HEK293 (cell line): ENCODE measurements at regions not wholly inside any gene's neighbourhood (a gene's known extent, or its start where the extent isn't known, plus 50 kb on each side); places are given as distances from the start of the nearest gene placed in this dataset.

Experiments
- CTCF ChIA-PET: fragments of 350-600 bp; formaldehyde crosslinking; extraction: SDS; loops from one replicate; lab custom pipeline; 2021; ENCODE audit warnings: antibody characterized with exemption; lab: Yijun Ruan, JAX
- POLR2A ChIA-PET: fragments of 300-600 bp; formaldehyde crosslinking; extraction: SDS; loops from one replicate; lab custom pipeline; 2020; ENCODE audit warnings: antibody characterized with exemption, inconsistent platforms; lab: Yijun Ruan, JAX
- H3K27ac ChIP-seq: fragments of 200-500 bp; sonication (Bioruptor generic); 2 replicates; pipeline ENCODE4 v1.5.1; 2014; ENCODE audit warnings: low read depth, low read length, control low read depth, inconsistent platforms; ENCODE audit errors: extremely low read depth
- H3K36me3 ChIP-seq, 2 experiments: fragments of 200-500 bp in 1 of 2; sonication (Bioruptor generic) in 1 of 2; 1 replicate in 1 of 2; 2 replicates in 1 of 2; pipeline ENCODE4 v1.5.1; 2014 to 2017; ENCODE audit warnings: inconsistent platforms in 2 of 2, low read length in 2 of 2; ENCODE audit not compliant: control insufficient read depth in 2 of 2, insufficient read depth in 1 of 2
- H3K4me1 ChIP-seq: fragments of 200-500 bp; sonication (Bioruptor generic); 2 replicates; pipeline ENCODE4 v1.5.1; 2014; ENCODE audit warnings: mild to moderate bottlenecking, low read length, inconsistent platforms; ENCODE audit not compliant: control insufficient read depth, insufficient read depth
- H3K4me3 ChIP-seq: 2 replicates; pipeline ENCODE4 v1.5.1; 2011; ENCODE audit warnings: low read depth, mild to moderate bottlenecking, control low read depth, low read length, moderate library complexity
- H3K9me3 ChIP-seq: fragments of 200-500 bp; sonication (Bioruptor generic); 2 replicates; pipeline ENCODE4 v1.5.1; 2014; ENCODE audit warnings: low read depth, low read length, inconsistent platforms; ENCODE audit not compliant: control insufficient read depth, insufficient read depth
- BCL11B ChIP-seq: fragments of 450-650 bp; formaldehyde crosslinking; IDR thresholded peaks from 2 replicates; pipeline ENCODE4 v1.5.1; 2016; ENCODE audit warnings: low read depth, missing biosample characterization, missing genetic modification characterization
- EGR2 ChIP-seq: fragments of 450-650 bp; formaldehyde crosslinking; IDR thresholded peaks from 2 replicates; pipeline ENCODE4 v1.5.1; 2016; ENCODE audit warnings: low read depth, missing biosample characterization, missing genetic modification characterization
- GLI2 ChIP-seq: fragments of 450-650 bp; formaldehyde crosslinking; IDR thresholded peaks from 2 replicates; pipeline ENCODE4; 2017; ENCODE audit warnings: missing biosample characterization, missing genetic modification characterization, low read depth, borderline replicate concordance
- KLF17 ChIP-seq: fragments of 450-650 bp; formaldehyde crosslinking; IDR thresholded peaks from 2 replicates; pipeline ENCODE4 v1.5.1; 2016; ENCODE audit warnings: missing biosample characterization, missing genetic modification characterization
- KLF8 ChIP-seq: fragments of 450-650 bp; formaldehyde crosslinking; IDR thresholded peaks from 2 replicates; pipeline ENCODE4 v1.5.1; 2016; ENCODE audit warnings: missing biosample characterization, missing genetic modification characterization
- KLF9 ChIP-seq: fragments of 450-650 bp; formaldehyde crosslinking; IDR thresholded peaks from 2 replicates; pipeline ENCODE4 v1.5.1; 2016; ENCODE audit warnings: missing biosample characterization, missing genetic modification characterization, low read depth
- ZBTB48 ChIP-seq: fragments of 450-650 bp; formaldehyde crosslinking; IDR thresholded peaks from 2 replicates; pipeline ENCODE4 v1.5.1; 2016; ENCODE audit warnings: missing biosample characterization, missing genetic modification characterization
- ZFHX2 ChIP-seq: fragments of 450-650 bp; formaldehyde crosslinking; conservative IDR thresholded peaks from 2 replicates; pipeline ENCODE4 v1.5.1; 2016; ENCODE audit warnings: missing biosample characterization, missing genetic modification characterization
- ZNF10 ChIP-seq: fragments of 450-650 bp; formaldehyde crosslinking; IDR thresholded peaks from 2 replicates; pipeline ENCODE4 v1.5.1; 2017; ENCODE audit warnings: missing biosample characterization, missing genetic modification characterization
- ZNF121 ChIP-seq: fragments of 450-650 bp; formaldehyde crosslinking; IDR thresholded peaks from 2 replicates; pipeline ENCODE4 v1.5.1; 2016; ENCODE audit warnings: missing biosample characterization, missing genetic modification characterization
- ZNF169 ChIP-seq: fragments of 450-650 bp; formaldehyde crosslinking; IDR thresholded peaks from 2 replicates; pipeline ENCODE4 v1.5.1; 2016; ENCODE audit warnings: missing biosample characterization, missing genetic modification characterization
- ZNF175 ChIP-seq: fragments of 450-650 bp; formaldehyde crosslinking; IDR thresholded peaks from 2 replicates; pipeline ENCODE4 v1.5.1; 2016; ENCODE audit warnings: missing biosample characterization, missing genetic modification characterization
- ZNF184 ChIP-seq: fragments of 450-650 bp; IDR thresholded peaks from 2 replicates; pipeline ENCODE4 v1.5.1; 2018; ENCODE audit warnings: missing biosample characterization, mild to moderate bottlenecking, missing genetic modification characterization
- ZNF248 ChIP-seq: fragments of 450-650 bp; formaldehyde crosslinking; IDR thresholded peaks from 2 replicates; pipeline ENCODE4 v1.5.1; 2017; ENCODE audit warnings: missing biosample characterization, missing genetic modification characterization
- ZNF324 ChIP-seq: fragments of 450-650 bp; formaldehyde crosslinking; IDR thresholded peaks from 2 replicates; pipeline ENCODE4 v1.5.1; 2016; ENCODE audit warnings: missing biosample characterization, missing genetic modification characterization
- ZNF391 ChIP-seq: fragments of 450-650 bp; formaldehyde crosslinking; IDR thresholded peaks from 2 replicates; pipeline ENCODE4 v1.5.1; 2016; ENCODE audit warnings: low read depth, missing biosample characterization, missing genetic modification characterization, borderline replicate concordance
- ZNF561 ChIP-seq: fragments of 450-650 bp; IDR thresholded peaks from 2 replicates; pipeline ENCODE4 v1.5.1; 2018; ENCODE audit warnings: missing biosample characterization, missing genetic modification characterization, borderline replicate concordance
- ZNF571 ChIP-seq: fragments of 450-650 bp; formaldehyde crosslinking; IDR thresholded peaks from 2 replicates; pipeline ENCODE4 v1.5.0; 2017; ENCODE audit warnings: missing biosample characterization, missing genetic modification characterization
- ZNF660 ChIP-seq: fragments of 450-650 bp; IDR thresholded peaks from 2 replicates; pipeline ENCODE4 v1.5.1; 2018; ENCODE audit warnings: missing biosample characterization, mild to moderate bottlenecking, missing genetic modification characterization
- ZSCAN18 ChIP-seq: fragments of 450-650 bp; formaldehyde crosslinking; IDR thresholded peaks from 2 replicates; pipeline ENCODE4 v1.5.1; 2016; ENCODE audit warnings: missing biosample characterization, missing genetic modification characterization
- TF ChIP-seq, protein P1 (sequence below): fragments of 450-650 bp; formaldehyde crosslinking; IDR thresholded peaks from 2 replicates; pipeline ENCODE4 v1.5.1; 2016; ENCODE audit warnings: missing biosample characterization, missing genetic modification characterization
- TF ChIP-seq, protein P2 (sequence below): fragments of 450-650 bp; formaldehyde crosslinking; IDR thresholded peaks from 2 replicates; pipeline ENCODE4; 2016; ENCODE audit warnings: missing biosample characterization, missing genetic modification characterization
- TF ChIP-seq, protein P3 (sequence below): fragments of 450-650 bp; formaldehyde crosslinking; IDR thresholded peaks from 2 replicates; pipeline ENCODE4 v1.5.1; 2016; ENCODE audit warnings: missing biosample characterization, missing genetic modification characterization
- TF ChIP-seq, protein P4 (sequence below): fragments of 450-650 bp; formaldehyde crosslinking; IDR thresholded peaks from 2 replicates; pipeline ENCODE4 v1.5.1; 2016; ENCODE audit warnings: missing biosample characterization, missing genetic modification characterization, low read depth
- TF ChIP-seq, protein P5 (sequence below): fragments of 450-650 bp; formaldehyde crosslinking; IDR thresholded peaks from 2 replicates; pipeline ENCODE4 v1.5.1; 2016; ENCODE audit warnings: missing biosample characterization, missing genetic modification characterization

GRCh38 chr17:72299100-72299499 is 178.3 kb downstream of the SOX9 start:
- Histone ChIP-seq H3K4me3 (no peak overlapping the region), H3K36me3 (no peaks in the 10 kb centered on the region), H3K9me3 (no peaks in the 10 kb centered on the region), H3K27ac (no peak overlapping the region), H3K4me1 (no peaks in the 10 kb centered on the region)
- TF ChIP-seq ZBTB48 (tag by site-specific recombination) (no peak), KLF8 (tag by site-specific recombination) (no peak), ZNF121 (tag by site-specific recombination) (no peak), BCL11B (tag by site-specific recombination) (no peak), EGR2 (no peak), GLI2 (tag by site-specific recombination) (no peak), ZNF169 (tag by site-specific recombination) (no peak), ZNF391 (no peak), ZNF184 (tag by site-specific recombination) (no peak), KLF17 (tag by site-specific recombination) (no peak), ZNF248 (no peak), ZNF660 (tag by site-specific recombination) (no peak), ZNF571 (tag by site-specific recombination) (no peak), ZNF561 (tag by site-specific recombination) (no peak), KLF9 (tag by site-specific recombination) (no peak), ZFHX2 (no peak), ZNF324 (tag by site-specific recombination) (no peak)
- TF ChIP-seq, protein P1, sequence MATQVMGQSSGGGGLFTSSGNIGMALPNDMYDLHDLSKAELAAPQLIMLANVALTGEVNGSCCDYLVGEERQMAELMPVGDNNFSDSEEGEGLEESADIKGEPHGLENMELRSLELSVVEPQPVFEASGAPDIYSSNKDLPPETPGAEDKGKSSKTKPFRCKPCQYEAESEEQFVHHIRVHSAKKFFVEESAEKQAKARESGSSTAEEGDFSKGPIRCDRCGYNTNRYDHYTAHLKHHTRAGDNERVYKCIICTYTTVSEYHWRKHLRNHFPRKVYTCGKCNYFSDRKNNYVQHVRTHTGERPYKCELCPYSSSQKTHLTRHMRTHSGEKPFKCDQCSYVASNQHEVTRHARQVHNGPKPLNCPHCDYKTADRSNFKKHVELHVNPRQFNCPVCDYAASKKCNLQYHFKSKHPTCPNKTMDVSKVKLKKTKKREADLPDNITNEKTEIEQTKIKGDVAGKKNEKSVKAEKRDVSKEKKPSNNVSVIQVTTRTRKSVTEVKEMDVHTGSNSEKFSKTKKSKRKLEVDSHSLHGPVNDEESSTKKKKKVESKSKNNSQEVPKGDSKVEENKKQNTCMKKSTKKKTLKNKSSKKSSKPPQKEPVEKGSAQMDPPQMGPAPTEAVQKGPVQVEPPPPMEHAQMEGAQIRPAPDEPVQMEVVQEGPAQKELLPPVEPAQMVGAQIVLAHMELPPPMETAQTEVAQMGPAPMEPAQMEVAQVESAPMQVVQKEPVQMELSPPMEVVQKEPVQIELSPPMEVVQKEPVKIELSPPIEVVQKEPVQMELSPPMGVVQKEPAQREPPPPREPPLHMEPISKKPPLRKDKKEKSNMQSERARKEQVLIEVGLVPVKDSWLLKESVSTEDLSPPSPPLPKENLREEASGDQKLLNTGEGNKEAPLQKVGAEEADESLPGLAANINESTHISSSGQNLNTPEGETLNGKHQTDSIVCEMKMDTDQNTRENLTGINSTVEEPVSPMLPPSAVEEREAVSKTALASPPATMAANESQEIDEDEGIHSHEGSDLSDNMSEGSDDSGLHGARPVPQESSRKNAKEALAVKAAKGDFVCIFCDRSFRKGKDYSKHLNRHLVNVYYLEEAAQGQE (tag by site-specific recombination): no peak
- TF ChIP-seq, protein P2, sequence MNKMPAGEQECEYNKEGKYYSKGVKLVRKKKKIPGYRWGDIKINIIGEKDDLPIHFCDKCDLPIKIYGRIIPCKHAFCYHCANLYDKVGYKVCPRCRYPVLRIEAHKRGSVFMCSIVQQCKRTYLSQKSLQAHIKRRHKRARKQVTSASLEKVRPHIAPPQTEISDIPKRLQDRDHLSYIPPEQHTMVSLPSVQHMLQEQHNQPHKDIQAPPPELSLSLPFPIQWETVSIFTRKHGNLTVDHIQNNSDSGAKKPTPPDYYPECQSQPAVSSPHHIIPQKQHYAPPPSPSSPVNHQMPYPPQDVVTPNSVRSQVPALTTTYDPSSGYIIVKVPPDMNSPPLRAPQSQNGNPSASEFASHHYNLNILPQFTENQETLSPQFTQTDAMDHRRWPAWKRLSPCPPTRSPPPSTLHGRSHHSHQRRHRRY: no peak
- TF ChIP-seq, protein P3, sequence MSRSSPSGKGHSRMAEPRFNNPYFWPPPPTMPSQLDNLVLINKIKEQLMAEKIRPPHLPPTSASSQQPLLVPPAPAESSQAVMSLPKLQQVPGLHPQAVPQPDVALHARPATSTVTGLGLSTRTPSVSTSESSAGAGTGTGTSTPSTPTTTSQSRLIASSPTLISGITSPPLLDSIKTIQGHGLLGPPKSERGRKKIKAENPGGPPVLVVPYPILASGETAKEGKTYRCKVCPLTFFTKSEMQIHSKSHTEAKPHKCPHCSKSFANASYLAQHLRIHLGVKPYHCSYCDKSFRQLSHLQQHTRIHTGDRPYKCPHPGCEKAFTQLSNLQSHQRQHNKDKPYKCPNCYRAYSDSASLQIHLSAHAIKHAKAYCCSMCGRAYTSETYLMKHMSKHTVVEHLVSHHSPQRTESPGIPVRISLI: no peak
- CTCF ChIA-PET: no interaction called here
- POLR2A ChIA-PET: no interaction called here

- Histone ChIP-seq H3K9me3 (no peaks in the 10 kb centered on the region), H3K4me1 (no peaks in the 10 kb centered on the region), H3K36me3 (no peaks in the 10 kb centered on the region), H3K4me3 (no peak overlapping the region), H3K27ac (no peak overlapping the region)
- POLR2A ChIA-PET: no interaction called here
- CTCF ChIA-PET: no interaction called here
- no peak for TF ChIP-seq ZNF10 (tag by site-specific recombination)
- no peak for TF ChIP-seq ZNF175 (tag by site-specific recombination)
- TF ChIP-seq ZNF324 (tag by site-specific recombination): no peak
- TF ChIP-seq, protein P4, sequence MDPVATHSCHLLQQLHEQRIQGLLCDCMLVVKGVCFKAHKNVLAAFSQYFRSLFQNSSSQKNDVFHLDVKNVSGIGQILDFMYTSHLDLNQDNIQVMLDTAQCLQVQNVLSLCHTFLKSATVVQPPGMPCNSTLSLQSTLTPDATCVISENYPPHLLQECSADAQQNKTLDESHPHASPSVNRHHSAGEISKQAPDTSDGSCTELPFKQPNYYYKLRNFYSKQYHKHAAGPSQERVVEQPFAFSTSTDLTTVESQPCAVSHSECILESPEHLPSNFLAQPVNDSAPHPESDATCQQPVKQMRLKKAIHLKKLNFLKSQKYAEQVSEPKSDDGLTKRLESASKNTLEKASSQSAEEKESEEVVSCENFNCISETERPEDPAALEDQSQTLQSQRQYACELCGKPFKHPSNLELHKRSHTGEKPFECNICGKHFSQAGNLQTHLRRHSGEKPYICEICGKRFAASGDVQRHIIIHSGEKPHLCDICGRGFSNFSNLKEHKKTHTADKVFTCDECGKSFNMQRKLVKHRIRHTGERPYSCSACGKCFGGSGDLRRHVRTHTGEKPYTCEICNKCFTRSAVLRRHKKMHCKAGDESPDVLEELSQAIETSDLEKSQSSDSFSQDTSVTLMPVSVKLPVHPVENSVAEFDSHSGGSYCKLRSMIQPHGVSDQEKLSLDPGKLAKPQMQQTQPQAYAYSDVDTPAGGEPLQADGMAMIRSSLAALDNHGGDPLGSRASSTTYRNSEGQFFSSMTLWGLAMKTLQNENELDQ (tag by site-specific recombination): no peak
- TF ChIP-seq GLI2 (tag by site-specific recombination): no peak
- TF ChIP-seq ZSCAN18 (tag by site-specific recombination): no peak
- TF ChIP-seq, protein P5, sequence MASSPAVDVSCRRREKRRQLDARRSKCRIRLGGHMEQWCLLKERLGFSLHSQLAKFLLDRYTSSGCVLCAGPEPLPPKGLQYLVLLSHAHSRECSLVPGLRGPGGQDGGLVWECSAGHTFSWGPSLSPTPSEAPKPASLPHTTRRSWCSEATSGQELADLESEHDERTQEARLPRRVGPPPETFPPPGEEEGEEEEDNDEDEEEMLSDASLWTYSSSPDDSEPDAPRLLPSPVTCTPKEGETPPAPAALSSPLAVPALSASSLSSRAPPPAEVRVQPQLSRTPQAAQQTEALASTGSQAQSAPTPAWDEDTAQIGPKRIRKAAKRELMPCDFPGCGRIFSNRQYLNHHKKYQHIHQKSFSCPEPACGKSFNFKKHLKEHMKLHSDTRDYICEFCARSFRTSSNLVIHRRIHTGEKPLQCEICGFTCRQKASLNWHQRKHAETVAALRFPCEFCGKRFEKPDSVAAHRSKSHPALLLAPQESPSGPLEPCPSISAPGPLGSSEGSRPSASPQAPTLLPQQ (tag by site-specific recombination): no peak
Measured at GRCh38 chr17:72299592-72299991, 178.8 kb downstream of the SOX9 start.
